ENCODE measurements at regions not wholly inside any gene's neighbourhood (a gene's known extent, or its start where the extent isn't known, plus 50 kb on each side); places are given as distances from the start of the nearest gene placed in this dataset.

GRCh38 chr5:11977904-11978303, 73.7 kb upstream of the CTNND2 start:
- TF ChIP-seq, protein P1, sequence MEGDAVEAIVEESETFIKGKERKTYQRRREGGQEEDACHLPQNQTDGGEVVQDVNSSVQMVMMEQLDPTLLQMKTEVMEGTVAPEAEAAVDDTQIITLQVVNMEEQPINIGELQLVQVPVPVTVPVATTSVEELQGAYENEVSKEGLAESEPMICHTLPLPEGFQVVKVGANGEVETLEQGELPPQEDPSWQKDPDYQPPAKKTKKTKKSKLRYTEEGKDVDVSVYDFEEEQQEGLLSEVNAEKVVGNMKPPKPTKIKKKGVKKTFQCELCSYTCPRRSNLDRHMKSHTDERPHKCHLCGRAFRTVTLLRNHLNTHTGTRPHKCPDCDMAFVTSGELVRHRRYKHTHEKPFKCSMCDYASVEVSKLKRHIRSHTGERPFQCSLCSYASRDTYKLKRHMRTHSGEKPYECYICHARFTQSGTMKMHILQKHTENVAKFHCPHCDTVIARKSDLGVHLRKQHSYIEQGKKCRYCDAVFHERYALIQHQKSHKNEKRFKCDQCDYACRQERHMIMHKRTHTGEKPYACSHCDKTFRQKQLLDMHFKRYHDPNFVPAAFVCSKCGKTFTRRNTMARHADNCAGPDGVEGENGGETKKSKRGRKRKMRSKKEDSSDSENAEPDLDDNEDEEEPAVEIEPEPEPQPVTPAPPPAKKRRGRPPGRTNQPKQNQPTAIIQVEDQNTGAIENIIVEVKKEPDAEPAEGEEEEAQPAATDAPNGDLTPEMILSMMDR (IDR thresholded peaks at IDR 0.05; ENCODE audit: insufficient read depth, low read length) = no peak
- TF ChIP-seq REST (IDR thresholded peaks at IDR 0.05; ENCODE audit: insufficient replicate concordance, low read depth) (no peak), GABPA (IDR thresholded peaks at IDR 0.05; ENCODE audit: low read depth) (no peak)
